ENCODE measurements at regions not wholly inside any gene's neighbourhood (a gene's known extent, or its start where the extent isn't known, plus 50 kb on each side); places are given as distances from the start of the nearest gene placed in this dataset.

GRCh38 chr20:17823409-17824144 is 123.8 kb downstream of the BANF2 start:
- H3K9me3 ChIP-seq (ENCODE audit: low read length), result no peaks in the 10 kb centered on the region
- no peaks in the 10 kb centered on the region for H3K9me2 ChIP-seq (ENCODE audit: insufficient read depth, low read length)
- no peaks in the 10 kb centered on the region for H4K20me1 ChIP-seq (ENCODE audit: insufficient read depth)
- no peak overlapping the region for H3K4me3 ChIP-seq (ENCODE audit: low read length)
- H3K36me3 ChIP-seq (ENCODE audit: insufficient read depth, low read length), result no peaks in the 10 kb centered on the region
- no peak overlapping the region for H3K27ac ChIP-seq (ENCODE audit: low read length)
- H3F3A ChIP-seq (ENCODE audit: insufficient read depth, low read length, poor library complexity, severe bottlenecking), result no peaks in the 10 kb centered on the region
- no peak overlapping the region for H2AFZ ChIP-seq (ENCODE audit: low read depth, low read length)
- TF ChIP-seq SMC3 (conservative IDR thresholded peaks at IDR 0.05; ENCODE audit: poor library complexity), result no peak
- no peak for TF ChIP-seq EZH2 (IDR thresholded peaks at IDR 0.05; ENCODE audit: borderline replicate concordance, insufficient read depth, low read length, poor library complexity, severe bottlenecking)
- no peak for TF ChIP-seq EP300 (conservative IDR thresholded peaks at IDR 0.05; ENCODE audit: poor library complexity, severe bottlenecking)
- TF ChIP-seq POLR2AphosphoS5 (IDR thresholded peaks at IDR 0.05), result no peak
- TF ChIP-seq TAF1 (IDR thresholded peaks at IDR 0.05; ENCODE audit: low read depth), result no peak
- TF ChIP-seq CTCF (IDR thresholded peaks at IDR 0.05; ENCODE audit: poor library complexity, severe bottlenecking), result no peak
- TF ChIP-seq RAD21 (conservative IDR thresholded peaks at IDR 0.05), result no peak
- no peak for TF ChIP-seq REST (IDR thresholded peaks at IDR 0.05; ENCODE audit: borderline replicate concordance)
- no peak for TF ChIP-seq MXI1 (conservative IDR thresholded peaks at IDR 0.05; ENCODE audit: poor library complexity, severe bottlenecking)
- H3K79me2 ChIP-seq (replicated peaks; ENCODE audit: insufficient read depth, low read length), result no peaks in the 10 kb centered on the region
- H3K27me3 ChIP-seq (ENCODE audit: insufficient read depth, low read depth, low read length), result no peaks in the 10 kb centered on the region
- no peak overlapping the region for H3K4me2 ChIP-seq (ENCODE audit: low read length)
- no peak overlapping the region for H3K9ac ChIP-seq (ENCODE audit: low read length)

- Histone ChIP-seq H3F3A (ENCODE audit: insufficient read depth, low read length, poor library complexity, severe bottlenecking) (no peaks in the 10 kb centered on the region), H3K4me2 (ENCODE audit: low read length) (no peak overlapping the region), H4K20me1 (ENCODE audit: insufficient read depth) (no peaks in the 10 kb centered on the region), H3K9me3 (ENCODE audit: low read length) (no peaks in the 10 kb centered on the region), H3K36me3 (ENCODE audit: insufficient read depth, low read length) (no peaks in the 10 kb centered on the region), H3K9me2 (ENCODE audit: insufficient read depth, low read length) (no peaks in the 10 kb centered on the region), H3K9ac (ENCODE audit: low read length) (no peak overlapping the region), H2AFZ (ENCODE audit: low read depth, low read length) (no peak overlapping the region), H3K79me2 (replicated peaks; ENCODE audit: insufficient read depth, low read length) (no peaks in the 10 kb centered on the region), H3K4me3 (ENCODE audit: low read length) (no peak overlapping the region), H3K27ac (ENCODE audit: low read length) (no peak overlapping the region), H3K27me3 (ENCODE audit: insufficient read depth, low read depth, low read length) (no peaks in the 10 kb centered on the region)
- TF ChIP-seq REST (IDR thresholded peaks at IDR 0.05; ENCODE audit: borderline replicate concordance) (no peak), SMC3 (conservative IDR thresholded peaks at IDR 0.05; ENCODE audit: poor library complexity) (no peak), EP300 (conservative IDR thresholded peaks at IDR 0.05; ENCODE audit: poor library complexity, severe bottlenecking) (no peak), EZH2 (IDR thresholded peaks at IDR 0.05; ENCODE audit: borderline replicate concordance, insufficient read depth, low read length, poor library complexity, severe bottlenecking) (no peak), POLR2AphosphoS5 (IDR thresholded peaks at IDR 0.05) (no peak)
Observed at GRCh38 chr20:17822540-17823408, 123.0 kb downstream of the BANF2 start.

All from neural cell (in vitro differentiated cells).